HUES6 (cell line): ENCODE measurements at regions not wholly inside any gene's neighbourhood (a gene's known extent, or its start where the extent isn't known, plus 50 kb on each side); places are given as distances from the start of the nearest gene placed in this dataset.

Source experiments
- H3K27ac ChIP-seq: 2 replicates; pipeline ENCODE4 v1.7.0; 2013; ENCODE audit warnings: low read depth, mild to moderate bottlenecking, low read length, inconsistent platforms
- H3K27me3 ChIP-seq: 2 replicates; pipeline ENCODE4 v1.6.1; 2013; ENCODE audit warnings: low read length; ENCODE audit not compliant: control insufficient read depth, insufficient read depth
- H3K36me3 ChIP-seq: 2 replicates; pipeline ENCODE4 v1.6.1; 2013; ENCODE audit warnings: low read length; ENCODE audit not compliant: control insufficient read depth, insufficient read depth
- H3K4me1 ChIP-seq: 2 replicates; pipeline ENCODE4 v1.6.1; 2013; ENCODE audit warnings: low read length; ENCODE audit not compliant: control insufficient read depth, insufficient read depth
- H3K4me3 ChIP-seq: 2 replicates; pipeline ENCODE4 v1.5.1; 2013; ENCODE audit warnings: low read depth, low read length
- H3K9ac ChIP-seq: one replicate; pipeline ENCODE4 v1.6.1; 2013; ENCODE audit warnings: mild to moderate bottlenecking, low read length
- H3K9me3 ChIP-seq: 2 replicates; pipeline ENCODE4 v1.6.1; 2013; ENCODE audit warnings: low read depth, low read length; ENCODE audit not compliant: control insufficient read depth, insufficient read depth

GRCh38 chr7:95718577-95719410, 53.6 kb upstream of the DYNC1I1 start:
- Histone ChIP-seq H3K27ac (no peak overlapping the region), H3K9me3 (no peaks in the 10 kb centered on the region), H3K9ac (no peak overlapping the region), H3K4me3 (no peak overlapping the region), H3K36me3 (no peaks in the 10 kb centered on the region), H3K27me3 (no peaks in the 10 kb centered on the region), H3K4me1 (no peaks in the 10 kb centered on the region)

GRCh38 chr7:95716357-95717122, 55.8 kb upstream of the DYNC1I1 start:
- Histone ChIP-seq H3K27me3 (no peaks in the 10 kb centered on the region), H3K4me1 (no peaks in the 10 kb centered on the region), H3K27ac (no peak overlapping the region), H3K4me3 (no peak overlapping the region), H3K9ac (no peak overlapping the region), H3K36me3 (no peaks in the 10 kb centered on the region), H3K9me3 (no peaks in the 10 kb centered on the region)

GRCh38 chr7:95715274-95715673, 57.1 kb upstream of the DYNC1I1 start:
- H3K36me3 ChIP-seq: no peaks in the 10 kb centered on the region
- H3K9ac ChIP-seq: no peak overlapping the region
- no peak overlapping the region for H3K4me3 ChIP-seq
- no peaks in the 10 kb centered on the region for H3K9me3 ChIP-seq
- no peaks in the 10 kb centered on the region for H3K4me1 ChIP-seq
- H3K27ac ChIP-seq: no peak overlapping the region
- no peaks in the 10 kb centered on the region for H3K27me3 ChIP-seq

- Histone ChIP-seq H3K27me3 (no peaks in the 10 kb centered on the region), H3K4me1 (no peaks in the 10 kb centered on the region), H3K36me3 (no peaks in the 10 kb centered on the region), H3K9me3 (no peaks in the 10 kb centered on the region), H3K4me3 (no peak overlapping the region), H3K27ac (no peak overlapping the region), H3K9ac (no peak overlapping the region)
Measured at GRCh38 chr7:95710711-95711110, 61.6 kb upstream of the DYNC1I1 start.

- Histone ChIP-seq H3K27me3 (no peaks in the 10 kb centered on the region), H3K4me3 (no peak overlapping the region), H3K36me3 (no peaks in the 10 kb centered on the region), H3K9me3 (no peaks in the 10 kb centered on the region), H3K27ac (no peak overlapping the region), H3K4me1 (no peaks in the 10 kb centered on the region), H3K9ac (no peak overlapping the region)
Measured at GRCh38 chr7:95700917-95701316, 71.4 kb upstream of the DYNC1I1 start.

- H3K27me3 ChIP-seq: no peaks in the 10 kb centered on the region
- H3K4me3 ChIP-seq: no peak overlapping the region
- no peaks in the 10 kb centered on the region for H3K4me1 ChIP-seq
- H3K36me3 ChIP-seq: no peaks in the 10 kb centered on the region
- no peak overlapping the region for H3K27ac ChIP-seq
- no peaks in the 10 kb centered on the region for H3K9me3 ChIP-seq
- no peak overlapping the region for H3K9ac ChIP-seq
Measured at GRCh38 chr7:95694334-95694733, 78.0 kb upstream of the DYNC1I1 start.

GRCh38 chr7:95693551-95694333, 78.6 kb upstream of the DYNC1I1 start:
- Histone ChIP-seq H3K4me1 (no peaks in the 10 kb centered on the region), H3K27me3 (no peaks in the 10 kb centered on the region), H3K9me3 (no peaks in the 10 kb centered on the region), H3K36me3 (no peaks in the 10 kb centered on the region), H3K4me3 (no peak overlapping the region), H3K27ac (no peak overlapping the region), H3K9ac (no peak overlapping the region)

GRCh38 chr7:95691464-95691863, 80.9 kb upstream of the DYNC1I1 start:
- no peaks in the 10 kb centered on the region for H3K36me3 ChIP-seq
- H3K9me3 ChIP-seq: no peaks in the 10 kb centered on the region
- H3K4me3 ChIP-seq: no peak overlapping the region
- no peaks in the 10 kb centered on the region for H3K27me3 ChIP-seq
- no peaks in the 10 kb centered on the region for H3K4me1 ChIP-seq
- H3K27ac ChIP-seq: no peak overlapping the region
- H3K9ac ChIP-seq: no peak overlapping the region

GRCh38 chr7:95690367-95690947, 81.9 kb upstream of the DYNC1I1 start:
- no peak overlapping the region for H3K9ac ChIP-seq
- H3K36me3 ChIP-seq: no peaks in the 10 kb centered on the region
- no peaks in the 10 kb centered on the region for H3K9me3 ChIP-seq
- no peaks in the 10 kb centered on the region for H3K4me1 ChIP-seq
- H3K27ac ChIP-seq: no peak overlapping the region
- no peaks in the 10 kb centered on the region for H3K27me3 ChIP-seq
- H3K4me3 ChIP-seq: peak overlapping the region; percentile 35; the same call in 1 of the 2 replicates

GRCh38 chr7:95688931-95689495, 83.3 kb upstream of the DYNC1I1 start:
- Histone ChIP-seq H3K27me3 (no peaks in the 10 kb centered on the region), H3K9ac (no peak overlapping the region), H3K4me1 (no peaks in the 10 kb centered on the region), H3K36me3 (no peaks in the 10 kb centered on the region), H3K9me3 (no peaks in the 10 kb centered on the region), H3K27ac (no peak overlapping the region), H3K4me3 (no peak overlapping the region)
